GM10248 (cell line): ENCODE measurements at regions not wholly inside any gene's neighbourhood (a gene's known extent, or its start where the extent isn't known, plus 50 kb on each side); places are given as distances from the start of the nearest gene placed in this dataset.

Source experiments
- CTCF ChIA-PET: fragments of 300-600 bp; sonication (Branson Sonifier 250); formaldehyde crosslinking; extraction: SDS; loops from one replicate; lab custom pipeline; 2021; ENCODE audit warnings: antibody characterized with exemption; lab: Yijun Ruan, JAX
- POLR2A ChIA-PET: fragments of 350-650 bp; sonication (Branson Sonifier 250); formaldehyde crosslinking; extraction: SDS; loops from one replicate; lab custom pipeline; 2020; ENCODE audit warnings: antibody characterized with exemption; lab: Yijun Ruan, JAX
- DNase-seq: peaks from one replicate; pipeline ENCODE4 v3.0.0; 2012; ENCODE audit errors: extremely low spot score
- CTCF ChIP-seq: IDR thresholded peaks from 2 replicates; pipeline ENCODE4 v1.5.1; 2012; ENCODE audit warnings: mild to moderate bottlenecking, low read depth; ENCODE audit errors: extremely low read depth, missing control alignments, control extremely low read depth

- ChIA-PET CTCF (no interaction called here), POLR2A (no interaction called here)
- no peak for TF ChIP-seq CTCF
- no peak for DNase-seq
Observed at GRCh38 chr6:103874575-103874974, 985.1 kb downstream of the HACE1 start.

GRCh38 chr6:103872678-103873077, 987.0 kb downstream of the HACE1 start:
- ChIA-PET CTCF (interaction anchor here (1.3 kb wide), 1 partner anchor 9 kb away, joined by 5 read pairs; no protein-coding TSS in a partner anchor), POLR2A (no interaction called here)
- no peak for TF ChIP-seq CTCF
- DNase-seq = no peak

- POLR2A ChIA-PET = no interaction called here
- CTCF ChIA-PET = interaction anchor here (1.3 kb wide), 1 partner anchor 9 kb away, joined by 5 read pairs; no protein-coding TSS in a partner anchor
- no peak for DNase-seq
- TF ChIP-seq CTCF = no peak
Observed at GRCh38 chr6:103872233-103872632, 987.5 kb downstream of the HACE1 start.

- POLR2A ChIA-PET = no interaction called here
- CTCF ChIA-PET = no interaction called here
- no peak for TF ChIP-seq CTCF
- DNase-seq = no peak
Observed at GRCh38 chr6:103870970-103871369, 988.7 kb downstream of the HACE1 start.

- TF ChIP-seq CTCF = no peak
- POLR2A ChIA-PET = no interaction called here
- CTCF ChIA-PET = interaction anchor here (1.0 to 1.5 kb wide), 3 partner anchors 11 to 15 kb away, joined by 3 to 4 read pairs (median 3); no protein-coding TSS in a partner anchor
- no peak for DNase-seq
Observed at GRCh38 chr6:103862297-103862696, 997.4 kb downstream of the HACE1 start.

DNA sequence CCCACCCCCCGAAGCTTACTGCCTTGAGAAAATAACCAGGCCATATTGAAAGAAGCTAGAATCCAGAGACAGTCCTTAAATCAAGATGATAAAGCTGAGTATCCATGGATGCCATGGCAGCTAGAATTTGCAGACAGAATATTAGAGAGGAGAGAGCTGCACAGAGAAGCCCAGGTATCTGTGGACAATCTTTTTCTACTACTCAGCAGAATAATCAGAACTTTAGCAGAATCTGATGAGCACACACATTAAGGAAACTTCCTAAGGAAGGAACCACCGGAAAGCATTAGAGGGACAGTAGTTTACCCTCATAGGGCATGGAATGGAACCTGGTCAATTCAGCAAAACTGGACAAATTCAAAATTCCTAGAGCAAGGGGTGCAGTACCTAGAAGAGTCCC, 1001.7 kb downstream of the HACE1 start:
- ChIA-PET CTCF (no interaction called here), POLR2A (no interaction called here)
- no peak for DNase-seq
- no peak for TF ChIP-seq CTCF

GRCh38 chr6:103855750-103856149, 1004.0 kb downstream of the HACE1 start:
- DNase-seq = no peak
- POLR2A ChIA-PET = no interaction called here
- no peak for TF ChIP-seq CTCF
- CTCF ChIA-PET = no interaction called here
